WTC11 (cell line): ENCODE measurements at regions not wholly inside any gene's neighbourhood (a gene's known extent, or its start where the extent isn't known, plus 50 kb on each side); places are given as distances from the start of the nearest gene placed in this dataset.

ENCODE experiments used
- ARID4B ChIP-seq: sonication (generic); formaldehyde crosslinking; IDR thresholded peaks from 2 replicates; pipeline ENCODE4 v1.8.0; 2023; ENCODE audit warnings: missing genetic modification reagents, mild to moderate bottlenecking, borderline replicate concordance
- ATF3 ChIP-seq: sonication (generic); formaldehyde crosslinking; conservative IDR thresholded peaks from 2 replicates; pipeline ENCODE4 v1.8.1; 2022; ENCODE audit warnings: mild to moderate bottlenecking, missing genetic modification reagents
- CREM ChIP-seq: sonication (generic); formaldehyde crosslinking; IDR thresholded peaks from 2 replicates; pipeline ENCODE4 v1.8.1; 2022; ENCODE audit warnings: mild to moderate bottlenecking, missing genetic modification reagents, moderate library complexity
- CTCF ChIP-seq: fragments of 200-600 bp; IDR thresholded peaks from 2 replicates; pipeline ENCODE4 v1.8.0; 2022; ENCODE audit warnings: antibody characterized with exemption
- E2F1 ChIP-seq: sonication (generic); formaldehyde crosslinking; IDR thresholded peaks from 2 replicates; pipeline ENCODE4 v1.8.0; 2022; ENCODE audit warnings: mild to moderate bottlenecking, missing genetic modification reagents
- ELF4 ChIP-seq: sonication (generic); formaldehyde crosslinking; IDR thresholded peaks from 2 replicates; pipeline ENCODE4 v1.8.1; 2022; ENCODE audit warnings: low read depth, mild to moderate bottlenecking, moderate library complexity, missing genetic modification reagents
- IRF1 ChIP-seq: sonication (generic); formaldehyde crosslinking; IDR thresholded peaks from 2 replicates; pipeline ENCODE4 v1.8.0; 2023; ENCODE audit warnings: missing genetic modification reagents
- IRF2 ChIP-seq: sonication (generic); formaldehyde crosslinking; IDR thresholded peaks from 2 replicates; pipeline ENCODE4 v1.8.0; 2022; ENCODE audit warnings: low read depth, missing genetic modification reagents, borderline replicate concordance
- MLX ChIP-seq: sonication (generic); formaldehyde crosslinking; IDR thresholded peaks from 2 replicates; pipeline ENCODE4 v1.8.1; 2023; ENCODE audit warnings: mild to moderate bottlenecking, missing genetic modification reagents, moderate library complexity
- NR2C2 ChIP-seq: sonication (generic); formaldehyde crosslinking; IDR thresholded peaks from 2 replicates; pipeline ENCODE4 v1.8.0; 2022; ENCODE audit warnings: mild to moderate bottlenecking, missing genetic modification reagents
- SP1 ChIP-seq: sonication (generic); formaldehyde crosslinking; conservative IDR thresholded peaks from 2 replicates; pipeline ENCODE4 v1.8.1; 2022; ENCODE audit warnings: missing genetic modification reagents
- ZNF396 ChIP-seq: fragments of 250-450 bp; sonication (Bioruptor Pico); IDR thresholded peaks from 2 replicates; pipeline ENCODE4 v1.8.0; 2021; ENCODE audit warnings: mild to moderate bottlenecking, moderate library complexity, borderline replicate concordance

GRCh38 chr2:64363140-64363539 lies 90.8 kb upstream of the LGALSL start:
- TF ChIP-seq MLX, result no peak
- no peak for TF ChIP-seq CREM (CRISPR knock-in tag)
- TF ChIP-seq ELF4, result no peak
- no peak for TF ChIP-seq IRF2 (CRISPR knock-in tag)
- no peak for TF ChIP-seq IRF1 (CRISPR knock-in tag)
- TF ChIP-seq SP1 (CRISPR knock-in tag), result no peak
- TF ChIP-seq E2F1, result no peak
- no peak for TF ChIP-seq CTCF
- no peak for TF ChIP-seq ZNF396 (CRISPR knock-in tag)
- TF ChIP-seq ATF3 (CRISPR knock-in tag), result no peak
- no peak for TF ChIP-seq NR2C2 (CRISPR knock-in tag)
- no peak for TF ChIP-seq ARID4B (CRISPR knock-in tag)
